Endothelial cell (in vitro differentiated cells): ENCODE measurements at regions not wholly inside any gene's neighbourhood (a gene's known extent, or its start where the extent isn't known, plus 50 kb on each side); places are given as distances from the start of the nearest gene placed in this dataset.

ENCODE experiments used
- DNase-seq: peaks from one replicate; pipeline ENCODE4 v3.0.0; 2021; ENCODE audit warnings: low spot score
- H3K27ac Mint-ChIP-seq: one replicate; pipeline ENCODE4 v1.8.0; 2021; ENCODE audit warnings: mixed read lengths, inconsistent platforms; ENCODE audit not compliant: unreplicated experiment
- H3K27me3 Mint-ChIP-seq: one replicate; pipeline ENCODE4 v1.8.0; 2021; ENCODE audit warnings: mild to moderate bottlenecking, moderate library complexity, mixed read lengths, inconsistent platforms; ENCODE audit not compliant: unreplicated experiment
- H3K36me3 Mint-ChIP-seq: one replicate; pipeline ENCODE4 v1.8.0; 2021; ENCODE audit warnings: mild to moderate bottlenecking, low read depth, mixed read lengths, inconsistent platforms; ENCODE audit not compliant: unreplicated experiment
- H3K4me1 Mint-ChIP-seq: one replicate; pipeline ENCODE4 v1.8.0; 2021; ENCODE audit warnings: mild to moderate bottlenecking, mixed read lengths, inconsistent platforms; ENCODE audit not compliant: unreplicated experiment
- H3K4me3 Mint-ChIP-seq: one replicate; pipeline ENCODE4 v1.8.0; 2021; ENCODE audit warnings: mild to moderate bottlenecking, mixed read lengths, inconsistent platforms; ENCODE audit not compliant: unreplicated experiment
- H3K9me3 Mint-ChIP-seq: one replicate; pipeline ENCODE4 v1.8.0; 2021; ENCODE audit warnings: mixed read lengths, inconsistent platforms; ENCODE audit not compliant: unreplicated experiment
- TF ChIP-seq, protein P1 (sequence below): fragments of 200-600 bp; sonication (generic); IDR thresholded peaks from one replicate; pipeline ENCODE4 v1.5.0; 2021; ENCODE audit warnings: antibody characterized with exemption; ENCODE audit not compliant: unreplicated experiment

DNA sequence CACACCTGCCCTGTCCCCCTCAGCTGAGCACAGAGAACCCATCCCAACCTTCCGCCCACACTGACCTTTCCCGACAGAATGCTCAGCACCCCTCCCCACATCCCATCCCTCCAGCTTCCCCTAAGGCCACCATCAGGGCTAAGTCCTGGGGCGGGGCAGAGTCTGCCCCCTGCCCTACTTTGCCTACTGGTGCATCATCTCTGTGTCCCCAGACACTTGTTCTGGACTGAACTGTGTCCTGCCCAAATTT lies 109.8 kb downstream of the CTTN start:
- H3K9me3 Mint-ChIP-seq = no peaks in the 10 kb centered on the region
- H3K4me1 Mint-ChIP-seq = no peaks in the 10 kb centered on the region
- TF ChIP-seq, protein P1, sequence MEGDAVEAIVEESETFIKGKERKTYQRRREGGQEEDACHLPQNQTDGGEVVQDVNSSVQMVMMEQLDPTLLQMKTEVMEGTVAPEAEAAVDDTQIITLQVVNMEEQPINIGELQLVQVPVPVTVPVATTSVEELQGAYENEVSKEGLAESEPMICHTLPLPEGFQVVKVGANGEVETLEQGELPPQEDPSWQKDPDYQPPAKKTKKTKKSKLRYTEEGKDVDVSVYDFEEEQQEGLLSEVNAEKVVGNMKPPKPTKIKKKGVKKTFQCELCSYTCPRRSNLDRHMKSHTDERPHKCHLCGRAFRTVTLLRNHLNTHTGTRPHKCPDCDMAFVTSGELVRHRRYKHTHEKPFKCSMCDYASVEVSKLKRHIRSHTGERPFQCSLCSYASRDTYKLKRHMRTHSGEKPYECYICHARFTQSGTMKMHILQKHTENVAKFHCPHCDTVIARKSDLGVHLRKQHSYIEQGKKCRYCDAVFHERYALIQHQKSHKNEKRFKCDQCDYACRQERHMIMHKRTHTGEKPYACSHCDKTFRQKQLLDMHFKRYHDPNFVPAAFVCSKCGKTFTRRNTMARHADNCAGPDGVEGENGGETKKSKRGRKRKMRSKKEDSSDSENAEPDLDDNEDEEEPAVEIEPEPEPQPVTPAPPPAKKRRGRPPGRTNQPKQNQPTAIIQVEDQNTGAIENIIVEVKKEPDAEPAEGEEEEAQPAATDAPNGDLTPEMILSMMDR = no peak

DNA sequence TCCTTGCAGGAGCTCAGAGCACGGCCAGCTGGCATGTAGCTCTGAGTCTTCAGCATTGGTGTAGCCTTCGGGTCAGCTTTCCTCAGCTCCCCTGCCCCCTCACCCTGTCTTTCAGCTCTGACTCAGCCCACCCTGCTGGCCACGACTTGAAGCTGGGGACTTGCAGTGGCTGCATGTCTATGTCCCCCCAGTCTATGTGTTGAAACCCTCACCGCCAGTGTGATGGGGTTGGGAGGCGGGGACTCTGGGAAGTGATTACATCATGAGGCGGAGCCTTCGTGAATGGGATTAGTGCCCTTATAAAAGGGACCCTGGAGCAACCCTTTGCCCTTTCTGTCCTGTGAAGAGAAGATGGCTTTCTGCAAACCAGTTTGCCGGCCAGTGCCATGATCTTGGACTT lies 111.1 kb downstream of the CTTN start:
- Mint-ChIP-seq H3K36me3 (no peaks in the 10 kb centered on the region), H3K4me1 (no peaks in the 10 kb centered on the region), H3K27me3 (peaks cover 2% of the 10 kb centered on the region), H3K4me3 (no peak overlapping the region), H3K9me3 (no peaks in the 10 kb centered on the region), H3K27ac (no peak overlapping the region)
- no peak for DNase-seq
- TF ChIP-seq, protein P1 = no peak

More for the DNA sequence above, 109.8 kb downstream of the CTTN start:
- H3K27ac Mint-ChIP-seq = no peak overlapping the region
- no peaks in the 10 kb centered on the region for H3K36me3 Mint-ChIP-seq
- no peak overlapping the region for H3K4me3 Mint-ChIP-seq
- no peak for DNase-seq
- H3K27me3 Mint-ChIP-seq = peaks cover 2% of the 10 kb centered on the region

DNA sequence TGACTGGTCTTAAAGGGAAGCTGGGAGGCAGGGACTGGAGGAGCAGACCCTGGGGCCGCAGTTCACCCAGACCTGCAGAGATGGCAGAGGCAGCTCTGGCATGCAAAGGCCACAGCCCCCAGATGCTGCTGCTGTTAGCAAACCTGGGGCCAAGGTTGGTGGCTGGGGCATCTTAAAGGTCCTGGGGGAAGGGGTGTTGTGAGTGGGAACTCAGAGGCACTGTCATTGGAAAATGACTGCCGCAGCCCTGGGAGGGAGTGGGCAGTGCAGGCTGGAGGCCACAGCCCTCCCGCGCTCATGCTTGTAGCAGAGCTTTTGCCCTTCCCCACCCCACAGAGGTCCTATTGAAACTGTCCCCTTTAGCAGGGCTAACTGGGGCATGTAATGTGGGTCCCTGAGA lies 111.8 kb downstream of the CTTN start:
- Mint-ChIP-seq H3K36me3 (no peaks in the 10 kb centered on the region), H3K4me3 (no peak overlapping the region), H3K27ac (no peak overlapping the region), H3K9me3 (no peaks in the 10 kb centered on the region), H3K27me3 (peaks cover 2% of the 10 kb centered on the region), H3K4me1 (no peaks in the 10 kb centered on the region)
- no peak for DNase-seq
- TF ChIP-seq, protein P1 = no peak

DNA sequence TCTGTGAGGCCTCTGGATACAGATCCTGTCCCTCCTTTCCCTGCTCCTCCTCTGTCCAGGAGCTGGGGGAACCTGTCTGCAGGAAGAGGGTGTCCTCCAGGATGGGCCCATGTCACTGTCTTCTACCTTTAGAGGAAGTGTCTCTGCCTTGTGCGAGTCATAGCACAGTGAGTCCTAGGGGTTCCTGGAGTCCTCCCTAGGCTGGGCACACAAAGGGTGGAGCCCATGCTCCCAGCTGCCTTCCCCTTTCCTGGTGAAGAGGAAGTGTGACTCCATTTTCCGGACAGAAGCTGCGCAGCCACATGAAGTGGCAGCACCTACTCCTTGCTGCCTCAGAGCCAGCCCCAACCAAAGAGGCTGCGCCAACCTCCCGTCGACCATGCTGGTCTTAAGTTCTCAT lies 112.2 kb downstream of the CTTN start:
- H3K9me3 Mint-ChIP-seq = no peaks in the 10 kb centered on the region
- H3K27me3 Mint-ChIP-seq = peaks cover 2% of the 10 kb centered on the region
- no peak overlapping the region for H3K27ac Mint-ChIP-seq
- no peak overlapping the region for H3K4me3 Mint-ChIP-seq
- H3K36me3 Mint-ChIP-seq = no peaks in the 10 kb centered on the region
- no peak for DNase-seq
- TF ChIP-seq, protein P1 = no peak
- H3K4me1 Mint-ChIP-seq = no peaks in the 10 kb centered on the region

DNA sequence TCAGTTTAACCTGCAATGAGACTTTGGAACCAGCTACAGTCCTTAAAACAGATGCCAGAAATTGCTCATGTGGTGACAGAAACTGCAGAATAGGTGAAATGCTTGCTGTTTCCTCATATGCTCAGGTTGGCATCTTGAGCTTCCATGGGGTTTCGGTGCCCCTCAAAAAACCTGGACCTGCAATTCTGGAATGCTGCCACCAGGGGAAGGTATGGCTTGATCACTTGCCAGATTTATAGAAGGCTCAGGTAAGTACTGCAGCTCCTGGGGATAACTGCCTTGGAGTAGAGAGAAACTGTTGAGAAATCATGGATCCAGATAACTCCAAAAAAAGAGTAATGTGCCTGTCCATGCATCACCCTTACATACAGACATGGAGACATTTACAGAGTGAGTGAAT lies 113.0 kb downstream of the CTTN start:
- no peak overlapping the region for H3K4me3 Mint-ChIP-seq
- no peaks in the 10 kb centered on the region for H3K36me3 Mint-ChIP-seq
- DNase-seq = no peak
- no peaks in the 10 kb centered on the region for H3K4me1 Mint-ChIP-seq
- TF ChIP-seq, protein P1 = peak; percentile 79
- no peak overlapping the region for H3K27ac Mint-ChIP-seq
- H3K9me3 Mint-ChIP-seq = no peaks in the 10 kb centered on the region
- H3K27me3 Mint-ChIP-seq = peaks cover 2% of the 10 kb centered on the region
